ENCODE measurements at regions not wholly inside any gene's neighbourhood (a gene's known extent, or its start where the extent isn't known, plus 50 kb on each side); places are given as distances from the start of the nearest gene placed in this dataset.

DNA sequence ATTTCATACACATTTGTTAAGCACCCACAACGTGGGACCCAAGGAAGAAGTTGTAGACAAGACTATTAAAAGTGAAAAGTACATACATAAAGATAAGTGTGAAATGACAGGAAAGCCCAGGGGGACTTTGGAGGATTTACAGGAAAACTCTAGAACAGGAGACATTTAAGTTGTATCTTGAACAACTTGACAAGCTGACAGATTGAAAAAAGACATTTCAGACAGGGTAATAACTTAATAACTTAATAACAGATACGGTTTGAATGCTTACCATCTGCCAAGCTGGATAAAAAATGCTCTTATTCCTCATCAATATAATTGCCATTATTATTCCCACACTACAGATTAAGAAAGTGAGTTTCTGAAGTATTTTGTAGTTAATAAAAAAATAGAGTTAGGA, 229.7 kb upstream of the SYT10 start:
- Histone ChIP-seq H2AFZ (ENCODE audit: low read depth, low read length) (no peak overlapping the region), H3K9me3 (ENCODE audit: low read length) (no peaks in the 10 kb centered on the region), H3K9me2 (ENCODE audit: insufficient read depth, low read length) (no peaks in the 10 kb centered on the region), H3K79me2 (replicated peaks; ENCODE audit: insufficient read depth, low read length) (no peaks in the 10 kb centered on the region), H3K27me3 (ENCODE audit: insufficient read depth, low read depth, low read length) (no peaks in the 10 kb centered on the region), H4K20me1 (ENCODE audit: insufficient read depth) (no peaks in the 10 kb centered on the region), H3K4me3 (ENCODE audit: low read length) (no peak overlapping the region), H3K4me2 (ENCODE audit: low read length) (no peak overlapping the region), H3K9ac (ENCODE audit: low read length) (no peak overlapping the region), H3K27ac (ENCODE audit: low read length) (peak overlapping the region; percentile 59), H3K36me3 (ENCODE audit: insufficient read depth, low read length) (no peaks in the 10 kb centered on the region), H3F3A (ENCODE audit: insufficient read depth, low read length, poor library complexity, severe bottlenecking) (no peaks in the 10 kb centered on the region)
- TF ChIP-seq MXI1 (conservative IDR thresholded peaks at IDR 0.05; ENCODE audit: poor library complexity, severe bottlenecking), result no peak
- TF ChIP-seq POLR2AphosphoS5 (IDR thresholded peaks at IDR 0.05), result peak; percentile 94
- peak; percentile 100 for TF ChIP-seq EP300 (conservative IDR thresholded peaks at IDR 0.05; ENCODE audit: poor library complexity, severe bottlenecking)
- TF ChIP-seq TAF1 (IDR thresholded peaks at IDR 0.05; ENCODE audit: low read depth), result no peak
- TF ChIP-seq SMC3 (conservative IDR thresholded peaks at IDR 0.05; ENCODE audit: poor library complexity), result peak; percentile 27
- no peak for TF ChIP-seq EZH2 (IDR thresholded peaks at IDR 0.05; ENCODE audit: borderline replicate concordance, insufficient read depth, low read length, poor library complexity, severe bottlenecking)
- TF ChIP-seq, protein P1, sequence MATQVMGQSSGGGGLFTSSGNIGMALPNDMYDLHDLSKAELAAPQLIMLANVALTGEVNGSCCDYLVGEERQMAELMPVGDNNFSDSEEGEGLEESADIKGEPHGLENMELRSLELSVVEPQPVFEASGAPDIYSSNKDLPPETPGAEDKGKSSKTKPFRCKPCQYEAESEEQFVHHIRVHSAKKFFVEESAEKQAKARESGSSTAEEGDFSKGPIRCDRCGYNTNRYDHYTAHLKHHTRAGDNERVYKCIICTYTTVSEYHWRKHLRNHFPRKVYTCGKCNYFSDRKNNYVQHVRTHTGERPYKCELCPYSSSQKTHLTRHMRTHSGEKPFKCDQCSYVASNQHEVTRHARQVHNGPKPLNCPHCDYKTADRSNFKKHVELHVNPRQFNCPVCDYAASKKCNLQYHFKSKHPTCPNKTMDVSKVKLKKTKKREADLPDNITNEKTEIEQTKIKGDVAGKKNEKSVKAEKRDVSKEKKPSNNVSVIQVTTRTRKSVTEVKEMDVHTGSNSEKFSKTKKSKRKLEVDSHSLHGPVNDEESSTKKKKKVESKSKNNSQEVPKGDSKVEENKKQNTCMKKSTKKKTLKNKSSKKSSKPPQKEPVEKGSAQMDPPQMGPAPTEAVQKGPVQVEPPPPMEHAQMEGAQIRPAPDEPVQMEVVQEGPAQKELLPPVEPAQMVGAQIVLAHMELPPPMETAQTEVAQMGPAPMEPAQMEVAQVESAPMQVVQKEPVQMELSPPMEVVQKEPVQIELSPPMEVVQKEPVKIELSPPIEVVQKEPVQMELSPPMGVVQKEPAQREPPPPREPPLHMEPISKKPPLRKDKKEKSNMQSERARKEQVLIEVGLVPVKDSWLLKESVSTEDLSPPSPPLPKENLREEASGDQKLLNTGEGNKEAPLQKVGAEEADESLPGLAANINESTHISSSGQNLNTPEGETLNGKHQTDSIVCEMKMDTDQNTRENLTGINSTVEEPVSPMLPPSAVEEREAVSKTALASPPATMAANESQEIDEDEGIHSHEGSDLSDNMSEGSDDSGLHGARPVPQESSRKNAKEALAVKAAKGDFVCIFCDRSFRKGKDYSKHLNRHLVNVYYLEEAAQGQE (IDR thresholded peaks at IDR 0.05; ENCODE audit: borderline replicate concordance), result peak; percentile 89
- peak; percentile 41 for TF ChIP-seq RAD21 (conservative IDR thresholded peaks at IDR 0.05)
- no peak for TF ChIP-seq CTCF (IDR thresholded peaks at IDR 0.05; ENCODE audit: poor library complexity, severe bottlenecking)

GRCh38 chr12:33670284-33670683, 230.7 kb upstream of the SYT10 start:
- Histone ChIP-seq H4K20me1 (ENCODE audit: insufficient read depth) (no peaks in the 10 kb centered on the region), H3K27me3 (ENCODE audit: insufficient read depth, low read depth, low read length) (no peaks in the 10 kb centered on the region), H3K9me3 (ENCODE audit: low read length) (no peaks in the 10 kb centered on the region), H3F3A (ENCODE audit: insufficient read depth, low read length, poor library complexity, severe bottlenecking) (no peaks in the 10 kb centered on the region), H3K27ac (ENCODE audit: low read length) (peak overlapping the region; percentile 43), H3K4me2 (ENCODE audit: low read length) (no peak overlapping the region), H2AFZ (ENCODE audit: low read depth, low read length) (no peak overlapping the region), H3K4me3 (ENCODE audit: low read length) (no peak overlapping the region), H3K9me2 (ENCODE audit: insufficient read depth, low read length) (no peaks in the 10 kb centered on the region), H3K9ac (ENCODE audit: low read length) (no peak overlapping the region), H3K36me3 (ENCODE audit: insufficient read depth, low read length) (no peaks in the 10 kb centered on the region), H3K79me2 (replicated peaks; ENCODE audit: insufficient read depth, low read length) (no peaks in the 10 kb centered on the region)
- TF ChIP-seq TAF1 (IDR thresholded peaks at IDR 0.05; ENCODE audit: low read depth) (no peak), RAD21 (conservative IDR thresholded peaks at IDR 0.05) (no peak), SMC3 (conservative IDR thresholded peaks at IDR 0.05; ENCODE audit: poor library complexity) (no peak), EP300 (conservative IDR thresholded peaks at IDR 0.05; ENCODE audit: poor library complexity, severe bottlenecking) (no peak), CTCF (IDR thresholded peaks at IDR 0.05; ENCODE audit: poor library complexity, severe bottlenecking) (no peak)
- TF ChIP-seq, protein P1 (IDR thresholded peaks at IDR 0.05; ENCODE audit: borderline replicate concordance), result no peak

All from neural cell (in vitro differentiated cells).